Neural cell (in vitro differentiated cells): ENCODE measurements at regions not wholly inside any gene's neighbourhood (a gene's known extent, or its start where the extent isn't known, plus 50 kb on each side); places are given as distances from the start of the nearest gene placed in this dataset.

ENCODE experiments used
- H2AFZ ChIP-seq: fragments of 200-600, 300-800 bp; sonication (generic), shearing (Covaris generic); 2 replicates; pipeline ENCODE4 v1.6.0; 2014; ENCODE audit warnings: low read depth, mild to moderate bottlenecking, antibody characterized with exemption, low read length, moderate library complexity
- H3F3A ChIP-seq: fragments of 200-600 bp; shearing (Covaris generic); 2 replicates; pipeline ENCODE4 v1.6.1; 2016; ENCODE audit warnings: mild to moderate bottlenecking, moderate library complexity, mixed read lengths, antibody characterized with exemption, low read length; ENCODE audit not compliant: insufficient read depth, poor library complexity, severe bottlenecking
- H3K27ac ChIP-seq: fragments of 200-600, 300-800 bp; sonication (generic), shearing (Covaris generic); 2 replicates; pipeline ENCODE4 v1.5.1; 2014; ENCODE audit warnings: mild to moderate bottlenecking, low read length, moderate library complexity
- H3K27me3 ChIP-seq: fragments of 300-800, 200-600 bp; sonication (generic), shearing (Covaris generic); 2 replicates; pipeline ENCODE4 v1.6.0; 2014; ENCODE audit warnings: mild to moderate bottlenecking, low read depth, low read length, moderate library complexity; ENCODE audit not compliant: insufficient read depth
- H3K36me3 ChIP-seq: fragments of 300-800, 200-600 bp; sonication (generic), shearing (Covaris generic); 2 replicates; pipeline ENCODE4 v1.5.1; 2014; ENCODE audit warnings: mild to moderate bottlenecking, antibody characterized with exemption, low read length, moderate library complexity; ENCODE audit not compliant: insufficient read depth
- H3K4me2 ChIP-seq: fragments of 300-800, 200-600 bp; sonication (generic), shearing (Covaris generic); 2 replicates; pipeline ENCODE4 v1.6.0; 2014; ENCODE audit warnings: mild to moderate bottlenecking, low read length
- H3K4me3 ChIP-seq: fragments of 300-800, 200-600 bp; sonication (generic), shearing (Covaris generic); 2 replicates; pipeline ENCODE4 v1.5.1; 2014; ENCODE audit warnings: mild to moderate bottlenecking, low read length, moderate library complexity
- H3K79me2 ChIP-seq: fragments of 200-600 bp; shearing (Covaris generic); replicated peaks from 2 replicates; pipeline ENCODE4 v1.6.0; 2014; ENCODE audit warnings: mild to moderate bottlenecking, low read length, moderate library complexity; ENCODE audit not compliant: insufficient read depth
- H3K9ac ChIP-seq: fragments of 300-800, 200-600 bp; sonication (generic), shearing (Covaris generic); 2 replicates; pipeline ENCODE4 v1.6.1; 2016; ENCODE audit warnings: mild to moderate bottlenecking, low read length, mixed read lengths
- H3K9me2 ChIP-seq: fragments of 200-600 bp; shearing (Covaris generic); 2 replicates; pipeline ENCODE4 v1.6.1; 2016; ENCODE audit warnings: mild to moderate bottlenecking, low read length, mixed read lengths; ENCODE audit not compliant: insufficient read depth
- H3K9me3 ChIP-seq: fragments of 200-600, 300-800 bp; sonication (generic), shearing (Covaris generic); 2 replicates; pipeline ENCODE4 v1.6.1; 2016; ENCODE audit warnings: mild to moderate bottlenecking, mixed run types, low read length, moderate library complexity, mixed read lengths
- H4K20me1 ChIP-seq: fragments of 200-600 bp; shearing (Covaris generic); 2 replicates; pipeline ENCODE4 v1.6.1; 2016; ENCODE audit warnings: mild to moderate bottlenecking, mixed run types; ENCODE audit not compliant: insufficient read depth
- EP300 ChIP-seq: fragments of 450-650 bp; conservative IDR thresholded peaks from 2 replicates; pipeline ENCODE4 v1.6.1; 2014; ENCODE audit warnings: antibody characterized with exemption, mild to moderate bottlenecking, moderate library complexity; ENCODE audit not compliant: poor library complexity, severe bottlenecking
- EZH2 ChIP-seq: fragments of 200-600, 300-800 bp; shearing (Covaris generic), sonication (generic); IDR thresholded peaks from 2 replicates; pipeline ENCODE4 v1.6.1; 2014; ENCODE audit warnings: antibody characterized with exemption, low read length, borderline replicate concordance, mild to moderate bottlenecking; ENCODE audit not compliant: insufficient read depth, poor library complexity, severe bottlenecking
- MXI1 ChIP-seq: fragments of 450-650 bp; conservative IDR thresholded peaks from 2 replicates; pipeline ENCODE4 v1.6.1; 2014; ENCODE audit warnings: antibody characterized with exemption, mild to moderate bottlenecking; ENCODE audit not compliant: poor library complexity, severe bottlenecking
- POLR2AphosphoS5 ChIP-seq: IDR thresholded peaks from 2 replicates; pipeline ENCODE4 v1.6.1; 2012
- RAD21 ChIP-seq: fragments of 450-650 bp; conservative IDR thresholded peaks from 2 replicates; pipeline ENCODE4 v1.6.1; 2014; ENCODE audit warnings: antibody characterized with exemption, mild to moderate bottlenecking, moderate library complexity
- SMC3 ChIP-seq: fragments of 450-650 bp; conservative IDR thresholded peaks from 2 replicates; pipeline ENCODE4 v1.6.1; 2014; ENCODE audit warnings: antibody characterized with exemption, mild to moderate bottlenecking, moderate library complexity; ENCODE audit not compliant: poor library complexity
- TAF1 ChIP-seq: IDR thresholded peaks from 2 replicates; pipeline ENCODE4 v1.6.1; 2012; ENCODE audit warnings: low read depth
- TF ChIP-seq, protein P1 (sequence below): IDR thresholded peaks from 2 replicates; pipeline ENCODE4 v1.6.1; 2012; ENCODE audit warnings: borderline replicate concordance
- TF ChIP-seq, protein P2 (sequence below): fragments of 450-650 bp; IDR thresholded peaks from 2 replicates; pipeline ENCODE4 v1.5.1; 2014; ENCODE audit warnings: antibody characterized with exemption, mild to moderate bottlenecking, moderate library complexity; ENCODE audit not compliant: poor library complexity, severe bottlenecking

DNA sequence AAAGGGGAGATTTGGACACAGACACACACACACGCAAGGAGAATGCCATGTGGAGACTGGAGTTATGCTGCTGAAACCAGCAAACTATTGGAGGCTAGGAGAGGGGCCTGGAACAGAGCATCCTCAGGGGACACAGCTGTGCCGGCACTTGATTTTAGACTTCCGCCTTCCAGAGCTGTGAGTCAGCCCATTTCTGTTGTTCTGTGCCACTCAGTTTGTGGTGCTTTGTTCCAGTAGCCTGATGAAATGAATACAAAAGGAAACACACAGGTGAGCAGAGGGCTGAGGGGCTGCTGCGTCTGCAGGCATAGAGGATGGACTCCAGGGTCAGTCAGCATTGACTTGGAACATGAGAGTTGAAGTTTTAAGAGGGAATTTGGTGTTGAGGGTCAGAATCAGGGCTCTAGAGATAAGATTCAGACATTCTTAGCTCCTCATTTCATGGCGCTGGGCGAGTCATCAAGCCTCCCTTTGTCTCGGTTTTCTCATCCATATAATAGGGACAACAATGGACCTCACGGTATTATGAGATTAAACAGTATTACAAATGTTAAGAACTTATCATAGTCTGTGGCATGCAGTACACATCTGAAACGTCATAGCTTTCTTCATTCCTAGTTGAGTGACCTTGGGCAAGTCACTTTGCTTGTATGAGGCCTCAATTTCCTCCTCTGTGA lies 191.0 kb downstream of the MIAT start:
- no peak overlapping the region for H3K4me2 ChIP-seq
- no peak overlapping the region for H2AFZ ChIP-seq
- H3K9ac ChIP-seq, result no peak overlapping the region
- H3K9me2 ChIP-seq, result no peaks in the 10 kb centered on the region
- H3K36me3 ChIP-seq, result no peaks in the 10 kb centered on the region
- H3F3A ChIP-seq, result no peaks in the 10 kb centered on the region
- no peak overlapping the region for H3K27ac ChIP-seq
- TF ChIP-seq, protein P1, sequence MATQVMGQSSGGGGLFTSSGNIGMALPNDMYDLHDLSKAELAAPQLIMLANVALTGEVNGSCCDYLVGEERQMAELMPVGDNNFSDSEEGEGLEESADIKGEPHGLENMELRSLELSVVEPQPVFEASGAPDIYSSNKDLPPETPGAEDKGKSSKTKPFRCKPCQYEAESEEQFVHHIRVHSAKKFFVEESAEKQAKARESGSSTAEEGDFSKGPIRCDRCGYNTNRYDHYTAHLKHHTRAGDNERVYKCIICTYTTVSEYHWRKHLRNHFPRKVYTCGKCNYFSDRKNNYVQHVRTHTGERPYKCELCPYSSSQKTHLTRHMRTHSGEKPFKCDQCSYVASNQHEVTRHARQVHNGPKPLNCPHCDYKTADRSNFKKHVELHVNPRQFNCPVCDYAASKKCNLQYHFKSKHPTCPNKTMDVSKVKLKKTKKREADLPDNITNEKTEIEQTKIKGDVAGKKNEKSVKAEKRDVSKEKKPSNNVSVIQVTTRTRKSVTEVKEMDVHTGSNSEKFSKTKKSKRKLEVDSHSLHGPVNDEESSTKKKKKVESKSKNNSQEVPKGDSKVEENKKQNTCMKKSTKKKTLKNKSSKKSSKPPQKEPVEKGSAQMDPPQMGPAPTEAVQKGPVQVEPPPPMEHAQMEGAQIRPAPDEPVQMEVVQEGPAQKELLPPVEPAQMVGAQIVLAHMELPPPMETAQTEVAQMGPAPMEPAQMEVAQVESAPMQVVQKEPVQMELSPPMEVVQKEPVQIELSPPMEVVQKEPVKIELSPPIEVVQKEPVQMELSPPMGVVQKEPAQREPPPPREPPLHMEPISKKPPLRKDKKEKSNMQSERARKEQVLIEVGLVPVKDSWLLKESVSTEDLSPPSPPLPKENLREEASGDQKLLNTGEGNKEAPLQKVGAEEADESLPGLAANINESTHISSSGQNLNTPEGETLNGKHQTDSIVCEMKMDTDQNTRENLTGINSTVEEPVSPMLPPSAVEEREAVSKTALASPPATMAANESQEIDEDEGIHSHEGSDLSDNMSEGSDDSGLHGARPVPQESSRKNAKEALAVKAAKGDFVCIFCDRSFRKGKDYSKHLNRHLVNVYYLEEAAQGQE, result no peak
- TF ChIP-seq MXI1 (no peak), EZH2 (no peak), RAD21 (no peak), EP300 (no peak), POLR2AphosphoS5 (no peak), TAF1 (no peak), SMC3 (no peak)
- TF ChIP-seq, protein P2, sequence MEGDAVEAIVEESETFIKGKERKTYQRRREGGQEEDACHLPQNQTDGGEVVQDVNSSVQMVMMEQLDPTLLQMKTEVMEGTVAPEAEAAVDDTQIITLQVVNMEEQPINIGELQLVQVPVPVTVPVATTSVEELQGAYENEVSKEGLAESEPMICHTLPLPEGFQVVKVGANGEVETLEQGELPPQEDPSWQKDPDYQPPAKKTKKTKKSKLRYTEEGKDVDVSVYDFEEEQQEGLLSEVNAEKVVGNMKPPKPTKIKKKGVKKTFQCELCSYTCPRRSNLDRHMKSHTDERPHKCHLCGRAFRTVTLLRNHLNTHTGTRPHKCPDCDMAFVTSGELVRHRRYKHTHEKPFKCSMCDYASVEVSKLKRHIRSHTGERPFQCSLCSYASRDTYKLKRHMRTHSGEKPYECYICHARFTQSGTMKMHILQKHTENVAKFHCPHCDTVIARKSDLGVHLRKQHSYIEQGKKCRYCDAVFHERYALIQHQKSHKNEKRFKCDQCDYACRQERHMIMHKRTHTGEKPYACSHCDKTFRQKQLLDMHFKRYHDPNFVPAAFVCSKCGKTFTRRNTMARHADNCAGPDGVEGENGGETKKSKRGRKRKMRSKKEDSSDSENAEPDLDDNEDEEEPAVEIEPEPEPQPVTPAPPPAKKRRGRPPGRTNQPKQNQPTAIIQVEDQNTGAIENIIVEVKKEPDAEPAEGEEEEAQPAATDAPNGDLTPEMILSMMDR, result no peak
- no peaks in the 10 kb centered on the region for H3K27me3 ChIP-seq
- no peak overlapping the region for H3K4me3 ChIP-seq
- no peaks in the 10 kb centered on the region for H4K20me1 ChIP-seq
- no peaks in the 10 kb centered on the region for H3K9me3 ChIP-seq
- H3K79me2 ChIP-seq, result no peaks in the 10 kb centered on the region

DNA sequence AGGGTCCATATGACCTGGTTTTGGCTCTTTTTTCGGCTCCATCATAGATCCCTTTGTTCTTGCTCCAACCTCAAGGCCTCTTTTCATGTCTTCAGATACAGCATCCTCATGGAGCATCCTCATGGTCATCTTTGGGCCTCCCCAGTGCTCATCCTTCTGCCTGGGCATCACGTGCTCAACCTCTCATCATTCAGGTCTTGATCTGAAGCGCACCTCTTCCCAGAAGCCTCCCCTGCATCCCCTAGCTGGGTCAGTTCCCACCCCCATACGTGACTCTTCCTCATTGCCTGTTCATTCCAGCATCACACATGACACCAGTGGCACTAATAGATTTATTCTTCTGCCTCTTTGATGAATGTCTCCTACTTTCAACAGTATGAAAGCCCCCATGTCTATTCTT lies 192.2 kb downstream of the MIAT start:
- Histone ChIP-seq H3F3A (no peaks in the 10 kb centered on the region), H4K20me1 (no peaks in the 10 kb centered on the region), H3K36me3 (no peaks in the 10 kb centered on the region), H3K9me3 (no peaks in the 10 kb centered on the region), H3K79me2 (no peaks in the 10 kb centered on the region), H3K4me2 (no peak overlapping the region), H3K27me3 (no peaks in the 10 kb centered on the region), H3K9ac (no peak overlapping the region), H3K27ac (no peak overlapping the region), H2AFZ (no peak overlapping the region), H3K9me2 (no peaks in the 10 kb centered on the region), H3K4me3 (no peak overlapping the region)
- TF ChIP-seq SMC3, result no peak
- no peak for TF ChIP-seq EZH2
- TF ChIP-seq, protein P1, result no peak
